Parathyroid adenoma (tissue), 2 donors: ENCODE measurements at regions not wholly inside any gene's neighbourhood (a gene's known extent, or its start where the extent isn't known, plus 50 kb on each side); places are given as distances from the start of the nearest gene placed in this dataset.

Experiments
- H2AFZ ChIP-seq: fragments of 300-600 bp; sonication (generic); one replicate; pipeline ENCODE4 v1.7.0; 2017; ENCODE audit warnings: antibody characterized with exemption, mild to moderate bottlenecking
- H3K27ac ChIP-seq: fragments of 300-600 bp; sonication (generic); one replicate; pipeline ENCODE4 v1.7.0; 2017
- H3K27me3 ChIP-seq: fragments of 300-600 bp; sonication (generic); one replicate; pipeline ENCODE4 v1.7.0; 2017; ENCODE audit warnings: low read length; ENCODE audit not compliant: control insufficient read depth, insufficient read depth
- H3K36me3 ChIP-seq: fragments of 300-600 bp; sonication (generic); one replicate; pipeline ENCODE4 v1.7.0; 2017; ENCODE audit warnings: low read length; ENCODE audit not compliant: control insufficient read depth, insufficient read depth
- H3K4me1 ChIP-seq: fragments of 300-600 bp; sonication (generic); one replicate; pipeline ENCODE4 v1.7.0; 2017; ENCODE audit warnings: control low read depth
- H3K4me2 ChIP-seq: fragments of 300-600 bp; sonication (generic); one replicate; pipeline ENCODE4 v1.7.0; 2017; ENCODE audit warnings: low read length
- H3K4me3 ChIP-seq: fragments of 300-600 bp; sonication (generic); one replicate; pipeline ENCODE4 v1.7.0; 2017; ENCODE audit warnings: low read depth, low read length
- H3K79me2 ChIP-seq: fragments of 300-600 bp; sonication (generic); one replicate; pipeline ENCODE4 v1.7.0; 2017; ENCODE audit warnings: control low read depth
- H3K9ac ChIP-seq: fragments of 300-600 bp; sonication (generic); one replicate; pipeline ENCODE4 v1.7.0; 2017; ENCODE audit warnings: mild to moderate bottlenecking
- H3K9me3 ChIP-seq: fragments of 300-600 bp; sonication (generic); one replicate; pipeline ENCODE4 v1.7.0; 2017; ENCODE audit warnings: low read length; ENCODE audit not compliant: control insufficient read depth
- TF ChIP-seq, protein P1 (sequence below): fragments of 300-600 bp; sonication (generic); IDR thresholded peaks from one replicate; pipeline ENCODE4 v1.7.0; 2017; ENCODE audit warnings: antibody characterized with exemption, mild to moderate bottlenecking
- donor health status: primary hyperparathyroidism.

DNA sequence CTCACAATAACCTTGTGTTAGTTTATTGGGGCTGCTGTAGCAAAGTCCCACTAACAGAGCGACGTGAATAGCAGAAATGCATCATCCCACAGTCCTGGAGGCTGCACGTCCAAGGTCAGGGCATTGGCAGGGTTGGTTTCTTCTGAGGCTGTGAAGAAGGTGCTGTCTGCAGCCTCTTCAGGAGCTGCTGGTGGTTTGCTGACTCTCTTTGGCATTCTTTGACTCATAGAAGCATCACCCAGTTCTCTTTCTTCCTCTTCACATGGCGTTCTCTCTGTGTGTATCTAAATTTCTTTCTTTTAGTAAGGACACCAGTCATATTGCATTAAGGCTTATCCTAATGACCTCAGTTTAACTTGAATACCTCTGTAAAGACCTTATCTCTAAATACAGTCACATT, 428.4 kb upstream of the KLF6 start:
- TF ChIP-seq, protein P1, sequence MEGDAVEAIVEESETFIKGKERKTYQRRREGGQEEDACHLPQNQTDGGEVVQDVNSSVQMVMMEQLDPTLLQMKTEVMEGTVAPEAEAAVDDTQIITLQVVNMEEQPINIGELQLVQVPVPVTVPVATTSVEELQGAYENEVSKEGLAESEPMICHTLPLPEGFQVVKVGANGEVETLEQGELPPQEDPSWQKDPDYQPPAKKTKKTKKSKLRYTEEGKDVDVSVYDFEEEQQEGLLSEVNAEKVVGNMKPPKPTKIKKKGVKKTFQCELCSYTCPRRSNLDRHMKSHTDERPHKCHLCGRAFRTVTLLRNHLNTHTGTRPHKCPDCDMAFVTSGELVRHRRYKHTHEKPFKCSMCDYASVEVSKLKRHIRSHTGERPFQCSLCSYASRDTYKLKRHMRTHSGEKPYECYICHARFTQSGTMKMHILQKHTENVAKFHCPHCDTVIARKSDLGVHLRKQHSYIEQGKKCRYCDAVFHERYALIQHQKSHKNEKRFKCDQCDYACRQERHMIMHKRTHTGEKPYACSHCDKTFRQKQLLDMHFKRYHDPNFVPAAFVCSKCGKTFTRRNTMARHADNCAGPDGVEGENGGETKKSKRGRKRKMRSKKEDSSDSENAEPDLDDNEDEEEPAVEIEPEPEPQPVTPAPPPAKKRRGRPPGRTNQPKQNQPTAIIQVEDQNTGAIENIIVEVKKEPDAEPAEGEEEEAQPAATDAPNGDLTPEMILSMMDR: no peak

DNA sequence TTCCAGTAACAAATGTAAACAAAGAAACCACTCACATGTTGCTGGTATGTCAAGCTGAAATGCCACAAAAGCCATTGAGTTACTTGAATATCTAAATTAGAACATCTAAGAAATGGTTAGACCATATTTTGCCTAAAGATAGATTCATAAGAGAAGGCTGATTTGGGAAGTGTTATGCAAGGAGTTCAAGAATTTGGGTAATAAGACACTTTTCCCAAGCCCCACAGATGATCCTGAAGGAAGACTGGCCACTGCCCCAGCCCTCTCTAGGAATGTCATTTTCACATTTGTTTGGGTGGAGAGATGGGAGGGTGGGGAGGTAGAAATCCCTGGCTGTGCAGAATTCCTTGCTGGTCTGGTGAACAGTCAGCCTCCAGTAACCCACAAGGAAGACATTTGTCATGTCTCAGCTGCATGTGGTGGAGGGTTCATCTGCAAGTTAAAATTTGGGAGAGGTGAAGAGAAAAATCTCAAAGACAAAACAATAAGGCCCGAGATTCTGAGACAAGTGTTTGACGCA, 427.2 kb upstream of the KLF6 start:
- no peaks in the 10 kb centered on the region for H3K4me1 ChIP-seq
- no peak overlapping the region for H2AFZ ChIP-seq
- H3K27me3 ChIP-seq: no peaks in the 10 kb centered on the region
- H3K36me3 ChIP-seq: no peaks in the 10 kb centered on the region
- TF ChIP-seq, protein P1: no peak
- H3K4me3 ChIP-seq: no peak overlapping the region
- no peak overlapping the region for H3K9ac ChIP-seq
- no peak overlapping the region for H3K27ac ChIP-seq
- no peak overlapping the region for H3K4me2 ChIP-seq
- no peaks in the 10 kb centered on the region for H3K79me2 ChIP-seq
- H3K9me3 ChIP-seq: no peaks in the 10 kb centered on the region

More for the DNA sequence above, 428.4 kb upstream of the KLF6 start:
- Histone ChIP-seq H3K4me3 (no peak overlapping the region), H3K4me2 (no peak overlapping the region), H3K36me3 (no peaks in the 10 kb centered on the region), H3K9ac (no peak overlapping the region), H3K9me3 (no peaks in the 10 kb centered on the region), H3K27me3 (no peaks in the 10 kb centered on the region), H3K27ac (no peak overlapping the region), H3K79me2 (no peaks in the 10 kb centered on the region), H3K4me1 (no peaks in the 10 kb centered on the region), H2AFZ (no peak overlapping the region)

DNA sequence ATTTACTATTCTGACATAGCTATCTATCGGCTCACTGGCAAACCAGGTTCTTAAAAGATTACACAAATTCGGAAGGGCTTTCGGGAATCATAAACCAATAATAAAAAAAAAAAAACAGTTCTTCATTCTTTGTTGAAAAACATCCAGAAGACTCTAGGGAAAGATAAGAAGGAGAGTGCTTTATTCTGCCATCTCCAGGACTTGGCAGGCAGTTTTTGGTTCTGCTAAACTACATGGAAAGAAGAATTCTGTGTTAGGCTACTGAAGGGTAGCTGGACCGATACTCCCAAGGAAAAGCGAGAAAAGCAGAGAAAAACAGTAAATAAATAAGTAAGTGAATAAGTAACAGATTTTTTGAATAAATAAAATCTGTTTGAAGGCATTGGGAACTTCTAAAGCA, 423.5 kb upstream of the KLF6 start:
- H3K27me3 ChIP-seq: no peaks in the 10 kb centered on the region
- TF ChIP-seq, protein P1: no peak
- H2AFZ ChIP-seq: no peak overlapping the region
- H3K4me3 ChIP-seq: no peak overlapping the region
- H3K9ac ChIP-seq: no peak overlapping the region
- no peak overlapping the region for H3K27ac ChIP-seq
- H3K4me2 ChIP-seq: no peak overlapping the region
- no peaks in the 10 kb centered on the region for H3K9me3 ChIP-seq
- H3K36me3 ChIP-seq: no peaks in the 10 kb centered on the region
- H3K4me1 ChIP-seq: no peaks in the 10 kb centered on the region
- H3K79me2 ChIP-seq: no peaks in the 10 kb centered on the region

DNA sequence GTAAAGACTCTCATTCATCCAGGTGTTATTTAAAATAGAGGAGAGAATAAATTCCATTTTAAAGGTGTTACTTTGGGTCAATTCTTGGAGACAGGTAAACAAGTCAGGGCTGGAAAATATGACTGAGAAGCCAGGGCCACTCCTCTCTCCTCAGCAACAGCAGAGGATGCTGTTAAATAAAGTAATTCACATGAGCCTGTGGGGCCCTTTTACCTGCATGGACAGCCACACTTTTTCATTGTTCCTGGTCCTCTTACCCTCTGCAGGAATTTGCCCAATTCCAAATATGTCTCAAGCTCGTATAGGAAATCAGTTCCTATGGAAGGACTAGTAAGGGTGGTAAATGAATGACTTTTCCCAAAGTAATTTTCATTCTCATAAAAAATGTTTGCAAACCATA, 420.1 kb upstream of the KLF6 start:
- H3K4me2 ChIP-seq: no peak overlapping the region
- no peak overlapping the region for H3K27ac ChIP-seq
- H3K4me1 ChIP-seq: no peaks in the 10 kb centered on the region
- TF ChIP-seq, protein P1: no peak
- H3K36me3 ChIP-seq: no peaks in the 10 kb centered on the region
- no peak overlapping the region for H2AFZ ChIP-seq
- H3K79me2 ChIP-seq: no peaks in the 10 kb centered on the region
- no peak overlapping the region for H3K9ac ChIP-seq
- no peak overlapping the region for H3K4me3 ChIP-seq
- H3K27me3 ChIP-seq: no peaks in the 10 kb centered on the region
- no peaks in the 10 kb centered on the region for H3K9me3 ChIP-seq

DNA sequence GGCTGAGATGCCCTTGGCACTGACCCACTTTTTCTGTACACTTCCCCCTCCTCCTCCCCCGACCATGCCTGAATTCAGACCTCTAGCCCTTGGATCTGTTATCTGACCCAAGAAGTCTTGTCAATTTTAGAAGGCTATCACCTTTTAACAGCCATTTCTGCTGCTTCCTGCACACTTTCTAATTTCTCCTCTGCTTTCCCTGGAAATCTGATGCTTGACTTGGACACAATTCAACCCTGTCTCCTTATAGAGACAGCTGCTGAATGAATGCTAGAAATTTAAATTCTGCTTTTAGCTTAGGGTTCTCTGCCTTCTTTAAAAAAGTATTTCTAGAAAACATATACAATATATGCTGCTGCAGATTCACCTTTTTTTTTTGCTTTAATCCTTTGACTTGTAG, 417.9 kb upstream of the KLF6 start:
- Histone ChIP-seq H2AFZ (no peak overlapping the region), H3K79me2 (no peaks in the 10 kb centered on the region), H3K9me3 (no peaks in the 10 kb centered on the region), H3K27ac (no peak overlapping the region), H3K9ac (no peak overlapping the region), H3K4me1 (no peaks in the 10 kb centered on the region), H3K4me3 (no peak overlapping the region), H3K27me3 (no peaks in the 10 kb centered on the region), H3K36me3 (no peaks in the 10 kb centered on the region), H3K4me2 (no peak overlapping the region)
- TF ChIP-seq, protein P1: no peak
